Stimulated activated CD8-positive, alpha-beta memory T cell treated with anti-CD3 and anti-CD28 coated beads, Interleukin-4, amount 100 ng/mL, for 48 hours (primary cell): ENCODE measurements at regions not wholly inside any gene's neighbourhood (a gene's known extent, or its start where the extent isn't known, plus 50 kb on each side); places are given as distances from the start of the nearest gene placed in this dataset.
A peak's percentile ranks its signal among the peaks of the same experiment; 100 is the strongest.

Source experiments
- DNase-seq: peaks from one replicate; pipeline ENCODE4 v3.0.0-alpha.2; 2020

GRCh38 chr2:120958623-120959366 lies 223.1 kb downstream of the GLI2 start:
- DNase-seq, result peak; percentile 37

GRCh38 chr2:120959426-120959825 lies 223.8 kb downstream of the GLI2 start:
- no peak for DNase-seq

- DNase-seq, result no peak
These were observed 225.2 kb downstream of the GLI2 start for GRCh38 chr2:120960770-120961366.

GRCh38 chr2:120961396-120961795 lies 225.7 kb downstream of the GLI2 start:
- DNase-seq, result no peak

- DNase-seq, result no peak
These were observed 228.5 kb downstream of the GLI2 start for GRCh38 chr2:120963997-120964705.

GRCh38 chr2:120964819-120965218 lies 229.2 kb downstream of the GLI2 start:
- DNase-seq, result no peak

GRCh38 chr2:120966510-120967254 lies 231.0 kb downstream of the GLI2 start:
- no peak for DNase-seq

GRCh38 chr2:120968307-120969015 lies 232.8 kb downstream of the GLI2 start:
- no peak for DNase-seq

GRCh38 chr2:120969613-120970355 lies 234.1 kb downstream of the GLI2 start:
- no peak for DNase-seq

GRCh38 chr2:120971866-120972265 lies 236.2 kb downstream of the GLI2 start:
- no peak for DNase-seq

GRCh38 chr2:120972286-120972685 lies 236.6 kb downstream of the GLI2 start:
- no peak for DNase-seq

GRCh38 chr2:120973196-120973595 lies 237.5 kb downstream of the GLI2 start:
- DNase-seq, result no peak

GRCh38 chr2:120974950-120975349 lies 239.3 kb downstream of the GLI2 start:
- no peak for DNase-seq

- no peak for DNase-seq
These were observed 241.0 kb downstream of the GLI2 start for GRCh38 chr2:120976501-120977307.

- DNase-seq, result no peak
These were observed 242.1 kb downstream of the GLI2 start for GRCh38 chr2:120977582-120978358.

GRCh38 chr2:120978359-120979050 lies 242.8 kb downstream of the GLI2 start:
- DNase-seq, result no peak

- no peak for DNase-seq
These were observed 243.7 kb downstream of the GLI2 start for GRCh38 chr2:120979398-120979797.

GRCh38 chr2:120979921-120980320 lies 244.3 kb downstream of the GLI2 start:
- no peak for DNase-seq

GRCh38 chr2:120981443-120981842 lies 245.8 kb downstream of the GLI2 start:
- DNase-seq, result no peak

- no peak for DNase-seq
These were observed 246.9 kb downstream of the GLI2 start for GRCh38 chr2:120982598-120982997.
